HG03457 (cell line): ENCODE measurements at regions not wholly inside any gene's neighbourhood (a gene's known extent, or its start where the extent isn't known, plus 50 kb on each side); places are given as distances from the start of the nearest gene placed in this dataset.
"Not testable (repeated sequence)": the region's sequence is repeated elsewhere in the genome, so short reads cannot be mapped to it uniquely, and the experiment has no call there.

ENCODE experiments used
- ATAC-seq: cut with Tn5 transposase; IDR thresholded peaks from one replicate; pipeline ENCODE4 v1.9.1; 2021; ENCODE audit warnings: moderate number of reproducible peaks; ENCODE audit not compliant: unreplicated experiment

GRCh38 chr3:82198009-82198408 lies 436.6 kb upstream of the GBE1 start:
- ATAC-seq = no peak

DNA sequence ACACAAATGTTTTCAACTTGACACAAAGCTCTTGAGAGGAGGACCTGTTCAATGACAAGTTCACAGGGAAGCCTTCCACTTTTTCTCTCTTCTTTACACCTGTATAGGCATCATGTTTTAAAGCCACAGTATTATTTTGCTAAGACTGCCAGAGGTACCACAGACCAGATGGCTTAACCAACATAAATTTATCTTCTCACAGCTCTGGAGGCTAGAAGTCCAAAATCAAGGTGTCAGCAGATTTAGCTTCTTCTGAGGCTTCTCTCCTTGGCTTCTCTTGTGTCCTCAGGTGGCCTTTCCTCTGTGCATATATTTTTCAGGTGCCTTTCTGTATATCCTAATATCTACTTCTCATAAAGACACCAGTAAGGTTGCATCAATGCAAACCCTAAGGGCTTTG lies 435.2 kb upstream of the GBE1 start:
- no peak for ATAC-seq

DNA sequence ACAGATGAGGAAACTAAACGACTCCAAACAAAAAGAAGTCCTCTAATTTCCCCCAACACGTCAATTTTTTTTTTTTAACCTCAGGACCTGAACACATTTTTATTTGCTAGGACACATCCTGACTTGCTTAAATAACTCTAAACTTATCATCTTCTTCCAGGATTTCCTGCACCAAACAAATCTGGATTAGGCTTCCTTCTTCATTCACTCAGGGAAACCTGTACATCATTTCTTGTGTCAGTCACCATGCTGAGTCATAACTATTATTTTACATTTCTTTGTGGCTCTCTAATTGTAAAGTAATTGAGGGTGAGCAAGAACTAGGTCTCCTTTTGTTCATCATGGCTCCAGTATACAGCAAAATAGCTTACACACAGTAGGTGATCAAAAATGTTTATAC lies 433.4 kb upstream of the GBE1 start:
- ATAC-seq = no peak

GRCh38 chr3:82186017-82186416 lies 424.6 kb upstream of the GBE1 start:
- ATAC-seq = no peak

DNA sequence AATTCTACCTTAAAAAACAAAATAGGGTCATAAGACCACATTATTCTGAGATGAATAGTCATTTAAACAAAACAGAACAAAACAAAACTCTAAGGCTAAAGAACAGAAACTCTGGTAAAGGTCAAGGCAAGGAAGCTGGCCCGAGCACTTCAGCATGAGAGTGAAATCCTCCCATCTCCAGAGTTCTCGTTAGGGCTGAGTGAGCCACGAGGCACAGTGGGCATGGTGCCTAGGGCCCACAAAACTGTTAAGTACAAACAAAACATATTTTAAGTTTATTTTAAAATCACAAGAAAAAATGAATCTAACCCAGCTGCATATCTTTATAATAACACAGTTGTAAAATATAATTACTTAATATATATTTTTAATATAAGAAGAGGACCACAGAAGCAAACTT lies 417.8 kb upstream of the GBE1 start:
- no peak for ATAC-seq

GRCh38 chr3:82178291-82178690 lies 416.8 kb upstream of the GBE1 start:
- ATAC-seq = no peak

GRCh38 chr3:82177774-82178173 lies 416.3 kb upstream of the GBE1 start:
- no peak for ATAC-seq

DNA sequence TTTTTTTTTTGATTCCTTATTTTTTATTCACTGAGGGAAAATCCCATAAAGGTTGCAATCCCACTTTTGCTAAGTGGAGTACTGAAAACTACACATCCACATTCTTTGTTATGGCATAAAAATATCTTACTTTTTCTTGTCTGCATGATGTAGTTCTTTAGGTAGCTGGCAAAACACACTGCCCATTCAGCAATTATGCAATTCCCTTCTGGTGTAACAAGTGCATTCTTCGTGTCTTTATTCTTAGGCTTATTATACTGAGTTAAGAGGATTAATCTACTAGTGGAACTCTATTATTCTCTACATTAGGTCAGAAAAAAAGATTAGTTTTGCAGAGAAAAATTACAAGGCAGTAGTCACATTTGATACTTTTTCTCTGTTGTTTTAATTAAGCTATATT lies 403.8 kb upstream of the GBE1 start:
- ATAC-seq = no peak

DNA sequence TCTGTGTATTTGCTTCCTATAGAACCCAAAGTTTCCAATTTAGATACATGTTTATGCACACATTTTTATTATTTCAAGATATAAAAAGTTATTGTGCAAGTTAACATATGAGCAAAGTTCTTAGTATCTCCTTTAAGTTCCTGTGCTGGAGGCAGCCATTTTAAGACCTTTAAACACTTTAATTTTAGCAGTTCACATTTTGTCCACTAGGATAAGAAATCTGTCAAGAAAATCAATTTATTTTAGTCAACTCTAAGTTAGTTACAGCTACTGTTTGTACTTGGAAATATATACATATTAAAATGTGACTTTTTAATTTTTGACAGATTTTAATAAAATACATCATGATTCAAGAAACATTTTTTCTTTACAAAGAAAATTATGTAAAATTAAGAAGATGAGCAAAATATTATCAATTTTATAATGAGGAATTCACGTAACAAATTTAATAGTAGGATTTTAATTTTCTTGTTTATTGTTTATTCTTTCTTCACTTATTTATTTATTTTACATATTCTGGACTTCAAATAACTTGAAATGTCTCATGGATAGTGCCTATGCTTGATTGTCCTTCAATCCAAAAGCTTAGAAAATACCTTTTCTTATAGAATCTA lies 402.6 kb upstream of the GBE1 start:
- no peak for ATAC-seq

DNA sequence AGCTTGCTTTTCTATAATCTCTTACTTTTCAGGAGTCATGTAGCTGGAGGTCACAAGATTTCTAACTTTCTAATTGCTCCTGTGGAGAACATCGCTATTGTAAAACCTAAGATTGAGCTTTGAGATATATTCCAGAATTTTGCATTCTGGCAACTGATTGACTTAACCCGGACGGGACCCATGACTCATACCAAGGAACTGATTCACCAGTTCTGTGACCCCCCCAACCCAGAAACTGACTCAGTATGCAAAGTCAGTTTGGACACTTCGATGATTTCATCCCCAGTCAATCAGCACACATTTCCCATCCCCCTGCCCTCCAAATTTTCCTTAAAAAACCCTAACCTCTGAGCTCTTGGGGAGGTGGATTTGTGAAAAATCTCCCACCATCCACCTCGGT lies 396.5 kb upstream of the GBE1 start:
- no peak for ATAC-seq

DNA sequence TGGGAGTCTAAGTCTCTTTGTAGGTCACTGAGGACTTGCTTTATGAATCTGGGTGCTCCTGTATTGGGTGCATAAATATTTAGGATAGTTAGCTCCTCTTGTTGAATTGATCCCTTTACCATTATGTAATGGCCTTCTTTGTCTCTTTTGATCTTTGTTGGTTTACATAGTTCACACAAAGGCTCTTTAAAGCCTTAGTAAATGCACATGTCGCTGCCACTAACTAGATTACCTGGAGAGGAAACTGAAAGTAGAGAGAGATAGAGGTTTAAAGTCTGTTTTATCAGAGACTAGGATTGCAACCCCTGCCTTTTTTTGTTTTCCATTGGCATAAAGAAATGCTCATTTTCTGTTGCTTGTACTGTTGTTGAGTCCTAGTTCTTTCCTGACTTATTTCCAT lies 392.4 kb upstream of the GBE1 start:
- ATAC-seq = not testable (repeated sequence)

DNA sequence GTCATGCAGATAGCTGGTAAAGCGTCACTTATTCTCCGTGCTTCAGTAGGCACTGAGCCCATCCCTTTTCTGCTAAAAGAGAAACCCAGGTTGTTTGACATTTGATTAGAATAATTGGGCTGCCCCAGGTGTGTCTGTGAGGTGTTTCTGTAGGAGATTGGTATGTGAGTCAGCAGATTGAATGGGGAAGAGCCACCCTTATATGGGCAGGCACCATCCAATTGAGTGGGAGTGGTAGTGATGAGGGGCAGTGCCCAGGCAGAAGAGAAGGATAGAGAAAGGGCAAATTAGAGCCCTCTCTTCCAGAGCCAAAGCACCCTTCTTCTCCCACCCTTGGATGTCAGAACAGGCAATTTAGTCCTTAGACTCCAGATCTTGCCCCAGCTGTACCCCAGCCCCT lies 384.3 kb upstream of the GBE1 start:
- ATAC-seq = no peak

DNA sequence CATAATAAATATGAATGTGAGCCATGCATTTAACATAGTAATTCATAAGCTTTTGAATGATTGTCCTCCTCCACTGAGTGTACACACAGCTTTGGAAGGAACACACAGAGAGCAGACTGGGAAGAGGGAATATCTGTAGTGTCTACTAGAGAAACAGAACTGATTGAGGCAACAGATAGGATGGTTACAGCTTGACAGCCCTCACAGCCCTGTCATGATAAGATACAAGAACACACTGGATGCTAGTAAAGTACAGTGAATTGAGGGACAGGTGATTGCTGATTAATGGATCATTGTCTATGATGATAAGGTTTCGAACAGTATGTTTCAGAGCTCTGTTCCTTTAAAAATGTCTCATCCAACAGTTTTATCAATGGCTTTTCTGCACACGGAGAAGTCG lies 383.4 kb upstream of the GBE1 start:
- no peak for ATAC-seq

DNA sequence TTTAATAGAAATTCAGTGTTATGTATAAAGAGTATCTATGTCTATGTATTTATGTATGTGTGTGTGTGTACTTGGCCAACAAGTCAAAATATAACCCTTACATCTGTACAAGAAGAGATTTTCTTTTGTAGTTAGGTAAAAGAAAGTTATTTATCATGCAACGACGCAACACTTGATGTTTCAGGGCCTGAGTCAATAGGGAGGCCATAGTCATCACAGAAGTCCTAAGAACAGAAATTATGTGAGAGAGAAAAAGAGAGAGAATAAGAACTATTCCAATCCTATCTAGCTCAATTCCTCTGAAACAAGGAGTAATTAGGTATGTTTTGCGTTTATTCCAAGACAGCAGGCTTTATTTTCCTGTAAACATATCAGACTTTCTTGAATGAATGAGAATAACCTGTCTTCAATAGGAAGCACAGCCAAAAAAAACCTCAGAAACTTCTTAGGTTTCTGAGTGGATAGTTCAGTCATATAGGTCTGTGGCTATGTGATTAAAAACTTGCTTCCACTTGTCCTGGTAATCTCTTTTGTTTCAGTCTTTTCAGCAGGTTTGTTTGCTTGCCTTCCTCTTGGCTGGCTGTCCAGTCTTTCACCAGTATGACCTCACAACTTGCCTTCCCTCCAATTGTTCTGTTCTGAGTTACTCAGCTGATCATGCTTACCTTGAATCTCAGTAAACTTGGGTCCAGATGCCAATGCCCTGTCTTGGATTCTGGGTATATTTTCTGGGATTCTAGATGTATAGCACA lies 382.4 kb upstream of the GBE1 start:
- ATAC-seq = no peak

DNA sequence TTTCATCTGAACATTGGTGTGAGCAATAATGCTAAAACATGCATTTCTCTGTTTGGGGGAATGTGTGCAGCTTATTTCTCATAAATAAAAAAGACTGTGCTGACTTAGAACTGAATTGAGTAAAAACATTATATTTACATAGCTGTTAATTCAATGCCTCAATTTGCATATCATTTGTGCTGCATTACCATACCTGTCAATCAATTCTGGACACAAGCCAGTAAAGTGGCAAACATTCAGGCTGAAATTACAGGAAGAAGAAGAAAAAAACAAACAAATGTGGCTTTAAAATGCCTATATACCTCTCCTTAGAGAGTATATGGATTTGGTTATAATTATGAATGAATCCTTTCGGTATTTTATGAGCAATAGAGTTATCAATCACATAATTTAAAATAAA lies 380.1 kb upstream of the GBE1 start:
- ATAC-seq = no peak

GRCh38 chr3:82137861-82138260 lies 376.4 kb upstream of the GBE1 start:
- no peak for ATAC-seq

DNA sequence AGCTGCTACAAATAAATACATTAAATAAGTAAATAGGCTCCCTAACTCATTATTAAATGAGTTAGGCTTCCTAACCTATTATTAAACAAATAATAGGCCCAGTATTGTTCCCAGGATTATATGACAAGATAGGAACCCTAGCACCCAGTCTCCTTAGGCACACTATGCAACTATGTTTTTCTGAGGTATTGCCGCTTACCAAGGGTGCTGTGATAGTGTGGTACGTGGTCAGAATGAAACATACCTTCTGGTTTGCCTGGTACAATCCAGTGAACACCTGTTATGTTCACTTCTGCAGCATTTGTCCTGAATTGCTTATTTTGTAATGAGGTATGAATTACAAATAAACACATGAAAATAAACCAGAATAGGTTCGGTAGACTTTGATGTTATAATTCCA lies 375.6 kb upstream of the GBE1 start:
- ATAC-seq = no peak

DNA sequence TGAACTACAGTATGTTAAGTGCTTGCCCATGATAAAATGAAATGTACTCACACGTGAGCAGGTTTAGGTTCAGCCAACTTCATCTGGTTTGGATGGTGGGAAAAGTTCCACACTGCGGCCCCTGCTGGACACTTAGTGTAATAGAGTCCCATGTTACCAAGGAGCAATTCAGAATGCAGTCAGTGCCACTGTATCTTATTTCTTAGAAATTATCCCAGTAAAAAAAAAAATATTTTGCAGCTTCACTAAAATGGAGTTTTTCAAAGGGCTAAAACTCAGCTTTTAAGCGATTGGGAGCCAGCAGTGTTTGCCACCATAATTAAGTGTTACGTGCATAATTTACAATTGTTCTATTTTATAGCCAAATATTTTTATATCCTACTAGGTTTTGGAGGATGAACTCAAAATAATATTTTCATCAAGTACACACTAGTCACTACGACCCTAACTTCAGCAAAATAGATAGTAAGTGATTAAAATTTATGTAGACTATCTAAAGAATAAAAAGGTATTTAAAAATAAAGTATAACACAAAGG lies 371.7 kb upstream of the GBE1 start:
- peak; percentile 84 for ATAC-seq

DNA sequence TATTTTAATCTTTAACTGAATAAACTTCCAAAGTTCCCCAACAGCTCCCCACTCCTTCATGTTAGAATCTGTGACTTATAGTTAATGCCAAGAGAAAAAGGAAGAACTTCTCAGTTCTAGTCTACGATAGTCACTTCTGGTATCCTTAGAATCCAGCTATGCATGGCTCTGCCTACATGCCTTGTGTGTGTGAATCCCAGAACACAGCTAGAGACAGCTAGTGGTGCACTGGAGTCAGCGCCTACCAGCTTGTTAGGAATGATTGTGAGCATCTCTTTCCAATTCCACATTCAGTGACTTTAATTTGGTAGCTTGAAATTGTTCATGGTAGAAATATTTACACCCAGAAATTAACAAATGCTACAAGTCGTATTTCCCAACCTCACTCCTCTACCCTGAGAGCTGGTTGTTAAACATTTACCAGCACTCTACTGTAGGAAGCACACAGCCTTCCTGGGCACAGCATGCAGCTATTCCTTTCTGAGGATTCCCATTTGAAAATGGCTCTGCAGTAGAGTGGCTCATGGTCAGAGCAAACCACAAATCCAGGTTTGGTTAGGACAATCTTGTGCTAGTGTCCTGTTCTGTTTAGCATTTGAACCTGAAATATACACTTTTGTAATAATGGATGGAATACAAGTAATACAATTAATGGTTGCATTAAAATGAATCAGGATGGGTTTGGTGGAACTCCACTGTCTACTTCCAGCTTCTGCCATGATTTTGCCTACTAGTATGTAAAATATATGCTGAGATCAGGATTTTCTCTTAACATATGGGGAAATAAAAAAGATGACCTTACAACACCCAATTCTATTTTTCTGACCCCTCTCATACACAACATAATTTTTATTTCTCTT lies 371.0 kb upstream of the GBE1 start:
- no peak for ATAC-seq

GRCh38 chr3:82130046-82130445 lies 368.6 kb upstream of the GBE1 start:
- no peak for ATAC-seq

DNA sequence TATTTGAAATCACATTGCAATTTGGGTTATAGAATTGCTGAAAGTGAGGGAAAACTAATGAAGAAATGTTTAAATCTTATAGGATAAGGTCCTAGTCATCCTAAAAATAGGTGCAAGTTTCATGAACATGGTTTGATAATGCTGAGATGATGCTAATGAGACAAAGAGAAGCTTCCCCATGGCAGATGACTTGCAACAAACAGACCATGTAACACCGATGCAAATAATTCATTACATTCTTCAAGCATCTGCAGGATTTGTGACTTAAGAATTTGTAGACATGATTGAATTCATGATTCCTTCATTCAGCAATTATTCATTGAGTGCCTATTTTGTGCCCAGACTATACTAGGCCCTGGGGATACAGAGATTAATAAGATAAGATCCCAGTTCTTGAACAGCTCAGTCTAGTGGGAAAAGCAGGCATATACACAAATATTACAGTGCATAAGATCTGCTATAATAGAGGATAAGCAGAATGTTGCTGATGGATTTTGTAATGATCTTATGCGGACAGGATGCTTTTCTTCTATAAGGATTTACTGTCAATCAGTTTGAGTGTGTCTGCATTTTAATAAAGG lies 367.9 kb upstream of the GBE1 start:
- no peak for ATAC-seq
